Osteoblast (primary cell): ENCODE measurements at regions not wholly inside any gene's neighbourhood (a gene's known extent, or its start where the extent isn't known, plus 50 kb on each side); places are given as distances from the start of the nearest gene placed in this dataset.

Source experiments
- DNase-seq: peaks from one replicate; pipeline ENCODE4 v3.0.0; 2011; ENCODE audit warnings: low spot score, mixed read lengths; ENCODE audit not compliant: insufficient read length; ENCODE audit errors: missing footprints
- H2AFZ ChIP-seq: 2 replicates; pipeline ENCODE4 v1.6.0; 2011; ENCODE audit warnings: mild to moderate bottlenecking, low read length
- H3K27ac ChIP-seq: 2 replicates; pipeline ENCODE4 v1.5.1; 2011; ENCODE audit warnings: mild to moderate bottlenecking, low read depth, low read length, moderate library complexity
- H3K27me3 ChIP-seq: 2 replicates; pipeline ENCODE4 v1.6.0; 2012; ENCODE audit warnings: mild to moderate bottlenecking, control low read depth, inconsistent platforms, low read length, moderate library complexity; ENCODE audit not compliant: insufficient read depth
- H3K36me3 ChIP-seq: 2 replicates; pipeline ENCODE4 v1.5.1; 2011; ENCODE audit warnings: mild to moderate bottlenecking, low read length, control low read depth, moderate library complexity; ENCODE audit not compliant: insufficient read depth
- H3K4me1 ChIP-seq: 2 replicates; pipeline ENCODE4 v1.5.1; 2011; ENCODE audit warnings: mild to moderate bottlenecking, low read length, control low read depth, moderate library complexity; ENCODE audit not compliant: insufficient read depth
- H3K4me2 ChIP-seq: 2 replicates; pipeline ENCODE4 v1.6.0; 2011; ENCODE audit warnings: mild to moderate bottlenecking, low read length; ENCODE audit not compliant: insufficient read depth
- H3K4me3 ChIP-seq: fragments of 200-600 bp; sonication (generic); 3 replicates; pipeline ENCODE4 v1.5.1; 2012; ENCODE audit warnings: mild to moderate bottlenecking, low read length, inconsistent platforms; ENCODE audit not compliant: insufficient read depth
- H3K79me2 ChIP-seq: 2 replicates; pipeline ENCODE4 v1.6.0; 2012; ENCODE audit warnings: mild to moderate bottlenecking, low read length, control low read depth, inconsistent platforms; ENCODE audit not compliant: insufficient read depth
- H3K9me3 ChIP-seq: 2 replicates; pipeline ENCODE4 v1.5.1; 2011; ENCODE audit warnings: low read depth, low read length, control low read depth
- H4K20me1 ChIP-seq: 2 replicates; pipeline ENCODE4 v1.6.0; 2012; ENCODE audit warnings: mild to moderate bottlenecking, low read length, control low read depth; ENCODE audit not compliant: insufficient read depth
- TF ChIP-seq, protein P1 (sequence below): IDR thresholded peaks from 2 replicates; pipeline ENCODE4 v1.5.1; 2011; ENCODE audit warnings: mild to moderate bottlenecking, low read depth, low read length, moderate library complexity; ENCODE audit errors: extremely low read depth

DNA sequence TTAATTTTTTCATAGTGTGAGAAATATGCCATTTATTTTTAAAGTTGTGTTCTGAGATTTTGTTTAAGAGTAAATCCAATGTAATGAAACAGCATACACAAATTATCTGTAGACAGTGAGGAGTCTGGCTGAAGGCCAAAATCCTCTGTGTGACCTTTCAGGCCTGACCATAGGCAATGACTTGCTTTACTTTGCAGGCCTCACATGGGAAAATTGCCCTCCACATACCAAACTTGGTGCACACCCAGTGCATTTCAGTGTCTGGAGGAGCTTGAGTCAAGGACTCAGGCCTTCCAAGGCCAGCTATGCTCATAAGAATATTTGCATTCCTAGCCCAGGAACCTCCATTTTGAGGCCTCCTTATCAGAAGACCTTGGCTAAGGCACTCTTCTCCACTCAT lies 430.1 kb downstream of the GABRG1 start:
- TF ChIP-seq, protein P1, sequence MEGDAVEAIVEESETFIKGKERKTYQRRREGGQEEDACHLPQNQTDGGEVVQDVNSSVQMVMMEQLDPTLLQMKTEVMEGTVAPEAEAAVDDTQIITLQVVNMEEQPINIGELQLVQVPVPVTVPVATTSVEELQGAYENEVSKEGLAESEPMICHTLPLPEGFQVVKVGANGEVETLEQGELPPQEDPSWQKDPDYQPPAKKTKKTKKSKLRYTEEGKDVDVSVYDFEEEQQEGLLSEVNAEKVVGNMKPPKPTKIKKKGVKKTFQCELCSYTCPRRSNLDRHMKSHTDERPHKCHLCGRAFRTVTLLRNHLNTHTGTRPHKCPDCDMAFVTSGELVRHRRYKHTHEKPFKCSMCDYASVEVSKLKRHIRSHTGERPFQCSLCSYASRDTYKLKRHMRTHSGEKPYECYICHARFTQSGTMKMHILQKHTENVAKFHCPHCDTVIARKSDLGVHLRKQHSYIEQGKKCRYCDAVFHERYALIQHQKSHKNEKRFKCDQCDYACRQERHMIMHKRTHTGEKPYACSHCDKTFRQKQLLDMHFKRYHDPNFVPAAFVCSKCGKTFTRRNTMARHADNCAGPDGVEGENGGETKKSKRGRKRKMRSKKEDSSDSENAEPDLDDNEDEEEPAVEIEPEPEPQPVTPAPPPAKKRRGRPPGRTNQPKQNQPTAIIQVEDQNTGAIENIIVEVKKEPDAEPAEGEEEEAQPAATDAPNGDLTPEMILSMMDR: no peak

GRCh38 chr4:45692131-45692735 lies 431.6 kb downstream of the GABRG1 start:
- TF ChIP-seq, protein P1: no peak

More for the DNA sequence above, 430.1 kb downstream of the GABRG1 start:
- no peaks in the 10 kb centered on the region for H4K20me1 ChIP-seq
- no peak overlapping the region for H3K27ac ChIP-seq
- no peaks in the 10 kb centered on the region for H3K79me2 ChIP-seq
- no peaks in the 10 kb centered on the region for H3K9me3 ChIP-seq
- H3K36me3 ChIP-seq: no peaks in the 10 kb centered on the region
- no peak overlapping the region for H3K4me3 ChIP-seq
- H2AFZ ChIP-seq: no peak overlapping the region
- no peak overlapping the region for H3K4me2 ChIP-seq
- no peaks in the 10 kb centered on the region for H3K4me1 ChIP-seq
- H3K27me3 ChIP-seq: no peaks in the 10 kb centered on the region
- no peak for DNase-seq

GRCh38 chr4:45688341-45688740 lies 435.5 kb downstream of the GABRG1 start:
- H3K9me3 ChIP-seq: no peaks in the 10 kb centered on the region
- DNase-seq: no peak
- no peaks in the 10 kb centered on the region for H3K4me1 ChIP-seq
- H4K20me1 ChIP-seq: no peaks in the 10 kb centered on the region
- H3K27me3 ChIP-seq: no peaks in the 10 kb centered on the region
- H3K4me2 ChIP-seq: no peak overlapping the region
- no peaks in the 10 kb centered on the region for H3K36me3 ChIP-seq
- no peak overlapping the region for H3K27ac ChIP-seq
- TF ChIP-seq, protein P1: no peak
- H3K4me3 ChIP-seq: no peak overlapping the region
- no peak overlapping the region for H2AFZ ChIP-seq
- H3K79me2 ChIP-seq: no peaks in the 10 kb centered on the region

More at GRCh38 chr4:45692131-45692735, 431.6 kb downstream of the GABRG1 start:
- Histone ChIP-seq H3K36me3 (no peaks in the 10 kb centered on the region), H3K4me2 (no peak overlapping the region), H3K9me3 (no peaks in the 10 kb centered on the region), H2AFZ (no peak overlapping the region), H4K20me1 (no peaks in the 10 kb centered on the region), H3K27me3 (no peaks in the 10 kb centered on the region), H3K79me2 (no peaks in the 10 kb centered on the region), H3K4me1 (no peaks in the 10 kb centered on the region), H3K27ac (no peak overlapping the region), H3K4me3 (no peak overlapping the region)
- DNase-seq: no peak

GRCh38 chr4:45679411-45679810 lies 444.4 kb downstream of the GABRG1 start:
- TF ChIP-seq, protein P1: no peak
- peaks cover 2% of the 10 kb centered on the region for H3K9me3 ChIP-seq

More at GRCh38 chr4:45679411-45679810, 444.4 kb downstream of the GABRG1 start:
- Histone ChIP-seq H3K4me3 (no peak overlapping the region), H3K27ac (no peak overlapping the region), H3K27me3 (no peaks in the 10 kb centered on the region), H3K36me3 (no peaks in the 10 kb centered on the region), H4K20me1 (no peaks in the 10 kb centered on the region), H3K79me2 (no peaks in the 10 kb centered on the region), H3K4me2 (no peak overlapping the region), H2AFZ (no peak overlapping the region), H3K4me1 (no peaks in the 10 kb centered on the region)
- no peak for DNase-seq
